ENCODE measurements at regions not wholly inside any gene's neighbourhood (a gene's known extent, or its start where the extent isn't known, plus 50 kb on each side); places are given as distances from the start of the nearest gene placed in this dataset. TPM values are rescaled to one million over a fixed set of nuclear protein-coding genes. Genes with fewer than 3 reads are reported as not detected.

DNA sequence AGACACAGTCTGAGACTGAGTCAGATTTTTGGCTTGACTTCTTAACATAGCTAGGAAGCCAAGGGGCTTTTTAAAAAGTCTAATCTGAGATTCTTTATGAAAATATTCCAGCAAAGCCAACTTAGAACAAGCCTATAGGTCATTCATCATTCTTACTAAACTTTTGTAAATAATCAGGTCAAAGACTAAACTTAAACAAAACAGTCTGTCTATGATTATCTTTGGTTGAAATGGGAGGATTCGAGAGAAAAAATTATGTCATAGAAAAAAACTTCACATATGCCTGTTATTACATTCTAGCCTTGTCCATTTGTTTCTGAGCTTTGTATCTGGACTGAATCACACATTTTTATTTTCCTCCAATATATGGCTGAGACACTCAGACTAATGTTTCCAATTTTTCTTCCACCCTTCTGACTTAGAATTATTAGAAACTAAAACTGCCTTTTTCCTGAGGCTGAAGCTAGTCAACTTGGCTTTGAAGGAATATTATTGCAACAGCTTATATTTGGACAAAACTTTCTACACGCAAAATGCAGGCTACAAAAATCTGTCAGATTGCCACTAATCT, 83.3 kb downstream of the ETS2 start:
- DNase-seq (ENCODE audit: low spot score): no peak

DNA sequence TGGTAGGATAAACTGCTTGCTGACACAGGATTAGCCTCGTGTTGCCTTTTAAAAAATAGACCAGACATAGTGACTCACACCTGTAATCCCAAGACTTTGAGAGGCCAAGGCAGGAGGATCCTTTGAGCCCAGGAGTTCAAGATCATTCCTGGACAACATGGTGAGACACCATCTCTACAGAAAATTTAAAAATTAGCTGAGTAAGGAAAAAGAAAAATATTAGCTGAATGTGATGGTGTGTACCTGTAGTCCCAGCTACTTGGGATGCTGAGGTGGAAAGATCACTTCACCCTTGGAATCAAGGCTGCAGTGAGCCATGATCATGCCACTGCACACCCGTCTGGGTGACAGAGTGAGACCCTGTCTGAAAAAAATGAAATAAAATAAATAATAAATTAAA, 82.0 kb downstream of the ETS2 start:
- DNase-seq (ENCODE audit: low spot score): no peak

DNA sequence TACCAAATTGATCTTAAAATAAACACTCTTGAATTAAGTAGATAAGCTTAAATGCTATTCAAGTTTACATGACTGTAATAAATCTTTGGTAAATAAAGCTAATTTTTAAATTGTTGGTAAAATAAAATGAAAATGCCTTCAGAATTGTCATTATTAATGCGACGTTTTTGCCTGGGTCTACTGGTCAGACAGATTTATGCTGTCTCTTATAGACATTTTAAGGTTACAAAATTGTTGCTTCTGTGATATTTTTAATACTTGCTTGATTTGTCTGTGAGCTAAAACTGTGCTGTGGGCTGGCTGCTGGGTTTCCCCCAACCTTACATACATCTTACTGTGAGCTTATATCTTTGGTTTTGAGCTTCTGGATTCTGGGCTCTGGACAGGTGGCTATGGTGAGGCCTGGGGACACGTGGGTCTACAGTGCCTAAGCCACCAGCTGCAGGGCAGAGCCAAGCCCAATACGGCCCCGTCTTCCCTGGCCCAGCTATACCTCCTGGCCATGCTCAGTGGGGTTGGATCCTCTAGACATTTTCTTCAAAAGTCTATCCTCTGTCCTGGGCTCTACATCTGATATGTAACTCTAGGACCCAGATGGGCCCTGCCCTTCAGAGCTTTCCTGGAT, 81.4 kb downstream of the ETS2 start:
- no peak for DNase-seq (ENCODE audit: low spot score)

DNA sequence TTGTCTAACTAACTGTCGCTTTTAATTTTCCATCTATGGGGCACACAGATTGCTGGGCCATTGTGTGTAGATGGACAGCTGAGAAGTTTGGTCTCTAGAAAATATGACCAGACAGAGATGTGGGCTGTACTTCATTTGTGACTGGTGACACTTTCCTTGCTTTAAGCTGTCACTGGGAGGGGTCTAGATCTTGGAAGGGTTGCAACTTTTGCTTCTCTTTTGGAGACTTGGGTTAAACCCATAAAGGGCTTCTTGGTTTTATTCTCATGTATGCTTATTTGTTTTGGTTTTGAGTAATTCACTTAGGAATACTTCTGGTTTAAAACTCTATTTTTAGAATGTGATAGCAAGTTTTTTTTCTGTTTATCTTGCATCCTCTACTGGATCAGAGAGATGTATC, 80.2 kb downstream of the ETS2 start:
- no peak for DNase-seq (ENCODE audit: low spot score)

DNA sequence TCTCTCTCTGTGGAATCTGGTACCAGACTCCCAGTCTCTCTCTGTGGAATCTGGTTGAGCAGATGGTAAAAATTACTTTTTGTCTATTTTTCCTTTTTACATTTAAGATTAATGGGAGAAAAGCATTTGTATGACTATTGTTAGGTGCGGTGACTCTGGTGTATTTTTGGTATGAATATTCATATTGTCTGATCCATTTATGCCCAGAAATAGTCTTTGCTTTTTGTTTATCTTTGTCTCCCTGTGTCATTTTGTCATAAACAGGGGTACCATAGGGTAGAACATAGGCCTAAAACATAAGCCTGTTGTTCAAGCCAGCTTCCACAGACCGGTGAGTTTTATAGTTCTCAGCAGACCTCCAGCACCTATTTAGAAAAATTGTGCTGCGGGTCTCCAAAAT, 78.7 kb downstream of the ETS2 start:
- no peak for DNase-seq (ENCODE audit: low spot score)

DNA sequence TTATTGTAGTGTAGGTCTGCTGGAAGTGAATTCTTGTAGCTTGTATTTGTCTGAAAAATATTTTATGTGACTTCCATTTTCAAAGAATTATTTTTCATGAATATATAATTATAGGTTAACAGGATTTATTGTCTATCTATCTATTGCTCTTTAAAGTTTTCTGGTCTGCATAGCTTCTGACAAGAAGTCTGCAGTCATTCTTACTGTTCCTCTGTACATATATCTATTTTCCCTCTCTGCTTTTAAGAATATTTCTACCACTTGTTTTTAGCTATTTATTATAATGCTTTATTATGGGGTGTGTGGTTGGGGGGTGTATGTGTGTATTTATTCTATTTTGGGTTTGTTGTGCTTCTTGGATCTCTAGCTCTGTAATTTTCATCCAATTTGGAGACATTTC, 77.4 kb downstream of the ETS2 start:
- no peak for DNase-seq (ENCODE audit: low spot score)

DNA sequence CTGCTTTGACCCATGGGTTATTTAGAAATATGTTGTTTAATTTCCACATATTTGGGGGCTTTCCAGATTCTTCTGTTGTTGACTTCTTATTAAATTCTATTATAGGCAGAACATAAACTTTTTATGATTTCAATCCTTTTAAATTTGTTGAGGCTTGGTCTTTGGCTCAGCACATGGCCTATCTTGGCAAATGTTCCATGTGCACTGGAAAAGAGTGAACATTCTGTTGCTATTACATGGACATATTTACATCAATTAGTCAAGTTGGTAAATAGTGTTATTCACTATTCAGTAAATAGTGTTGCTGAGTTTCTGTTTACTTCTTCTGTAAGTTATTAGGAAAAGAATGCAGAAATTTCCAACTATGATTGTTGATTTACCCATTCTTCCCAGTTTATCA, 75.4 kb downstream of the ETS2 start:
- DNase-seq (ENCODE audit: low spot score): no peak

DNA sequence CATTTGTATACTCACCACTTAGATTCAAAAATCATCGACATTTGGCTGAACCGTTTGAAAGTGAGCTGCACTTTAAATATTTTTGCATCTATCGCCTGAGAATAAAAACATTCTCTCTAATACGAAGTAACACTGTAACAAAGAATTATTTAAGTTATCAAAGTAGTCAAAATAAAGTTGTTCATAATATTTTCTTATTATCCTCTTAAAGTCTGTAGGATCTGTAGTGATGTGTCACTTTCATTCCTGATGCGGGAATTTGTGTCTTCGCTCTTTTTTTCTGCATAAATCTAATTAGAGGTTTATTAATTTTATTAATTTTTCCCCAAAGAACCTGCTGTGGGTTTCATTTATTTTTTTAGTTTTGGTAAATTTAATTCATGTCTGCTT, 74.8 kb downstream of the ETS2 start:
- no peak for DNase-seq (ENCODE audit: low spot score)

DNA sequence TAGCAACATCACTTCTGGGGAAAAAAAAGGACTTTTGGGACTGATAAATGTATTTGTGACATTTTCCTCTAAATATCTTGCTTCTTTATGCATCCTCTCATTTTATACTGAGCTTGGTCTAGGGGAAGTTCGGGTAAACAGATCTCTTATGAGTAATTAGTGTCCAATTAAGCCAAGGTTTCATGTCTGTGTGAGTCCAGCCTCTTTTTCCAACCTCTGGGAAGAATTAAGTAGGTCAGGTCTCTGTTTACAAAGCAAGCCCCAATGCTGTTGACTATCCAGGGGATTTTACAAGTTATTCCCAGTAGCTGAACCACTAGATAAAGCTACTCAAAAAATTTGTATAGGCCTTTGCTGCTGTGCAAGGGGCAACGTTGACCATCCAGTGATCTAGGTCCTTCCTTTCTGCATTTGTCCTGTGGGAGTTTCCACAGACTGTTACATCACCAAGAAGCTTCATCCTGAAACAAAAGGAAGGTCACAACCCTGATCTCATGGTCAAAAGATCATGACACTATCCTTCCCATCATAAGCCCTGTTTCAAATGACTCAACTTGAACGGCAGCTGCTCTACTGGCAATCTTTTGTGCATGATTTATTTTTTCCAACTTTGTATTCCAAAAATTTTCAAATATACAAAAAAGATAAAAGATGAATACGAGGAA, 74.3 kb downstream of the ETS2 start:
- DNase-seq (ENCODE audit: low spot score): no peak

DNA sequence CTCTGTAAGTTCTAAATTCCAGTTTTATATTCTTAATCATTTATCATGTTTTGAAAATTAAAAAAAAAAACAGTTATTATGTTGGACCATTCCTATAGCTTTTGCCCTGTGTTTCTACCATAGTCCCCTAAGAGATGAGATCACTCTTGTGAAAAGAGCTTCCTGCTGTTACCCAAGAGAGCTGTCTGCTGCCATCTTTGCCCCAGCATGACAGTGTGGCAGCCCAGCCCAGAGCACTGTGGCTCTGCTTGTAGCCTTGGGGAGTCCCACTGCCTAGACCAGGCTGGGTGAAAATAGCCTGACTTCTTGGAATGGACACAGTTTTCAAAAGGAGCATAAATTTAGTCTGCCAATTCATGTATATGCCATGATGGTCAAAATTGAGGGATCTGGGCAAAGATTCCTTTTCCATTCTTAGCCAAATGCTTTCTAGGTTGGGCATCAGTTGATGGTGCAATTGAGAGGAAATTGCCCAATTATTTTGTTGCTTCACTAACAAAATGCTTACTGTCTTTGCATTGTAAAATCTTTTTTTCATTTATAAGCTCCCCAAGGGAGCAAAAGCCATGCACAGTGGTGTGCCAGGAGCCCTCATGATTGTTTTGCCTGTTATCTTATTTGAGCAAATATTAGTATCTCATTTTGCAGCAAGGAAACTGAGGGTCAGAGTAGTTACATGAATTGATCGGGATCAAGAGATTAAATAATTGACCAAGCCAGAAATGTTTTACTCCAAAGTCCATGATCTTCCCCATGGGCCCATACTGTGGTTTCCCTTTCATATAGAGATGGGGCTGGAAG, 72.8 kb downstream of the ETS2 start:
- no peak for DNase-seq (ENCODE audit: low spot score)

DNA sequence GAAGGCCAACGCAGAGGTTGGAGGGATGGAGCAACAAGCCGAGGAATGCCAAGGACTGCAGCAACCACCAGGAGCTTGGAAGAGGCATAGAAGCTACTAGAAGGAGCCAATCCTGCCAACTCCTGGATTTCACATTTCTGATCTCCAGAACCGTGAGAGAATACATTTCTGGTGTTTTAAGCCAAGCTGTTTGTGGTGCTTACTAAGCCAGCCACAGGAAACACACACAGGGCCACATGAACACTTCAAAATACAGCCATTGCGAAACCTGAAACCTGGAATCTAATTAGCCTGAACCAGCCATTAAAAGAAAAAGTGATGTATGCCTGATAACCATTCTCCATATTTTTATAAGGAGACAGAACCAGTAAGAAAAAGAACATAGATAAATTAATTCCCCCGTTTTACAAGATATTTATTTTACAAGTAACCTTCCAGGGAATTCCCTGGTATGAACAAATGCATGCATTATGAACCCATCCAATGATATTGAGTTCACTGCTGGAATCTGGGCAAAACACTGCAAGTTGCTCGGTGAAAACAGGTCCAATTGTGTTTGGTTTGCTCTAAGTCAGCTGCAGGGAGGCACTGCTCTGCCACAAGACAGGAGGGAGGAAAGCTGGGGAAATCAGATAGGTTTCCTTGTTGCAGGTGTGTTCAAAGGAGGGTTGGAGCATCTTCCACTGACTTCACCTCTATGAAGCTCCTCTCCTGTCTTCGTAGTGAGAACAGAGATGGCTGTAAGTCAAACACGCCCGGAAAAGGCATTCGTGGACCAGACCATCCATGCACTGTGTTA, 70.2 kb downstream of the ETS2 start:
- DNase-seq (ENCODE audit: low spot score): no peak

Small RNA genes in the stretch of these regions (small RNA-seq; reads per million reads assigned to genes)
- gene RF00091: not detected

Data from HT-29 (cell line).